ENCODE measurements at regions not wholly inside any gene's neighbourhood (a gene's known extent, or its start where the extent isn't known, plus 50 kb on each side); places are given as distances from the start of the nearest gene placed in this dataset.

DNA sequence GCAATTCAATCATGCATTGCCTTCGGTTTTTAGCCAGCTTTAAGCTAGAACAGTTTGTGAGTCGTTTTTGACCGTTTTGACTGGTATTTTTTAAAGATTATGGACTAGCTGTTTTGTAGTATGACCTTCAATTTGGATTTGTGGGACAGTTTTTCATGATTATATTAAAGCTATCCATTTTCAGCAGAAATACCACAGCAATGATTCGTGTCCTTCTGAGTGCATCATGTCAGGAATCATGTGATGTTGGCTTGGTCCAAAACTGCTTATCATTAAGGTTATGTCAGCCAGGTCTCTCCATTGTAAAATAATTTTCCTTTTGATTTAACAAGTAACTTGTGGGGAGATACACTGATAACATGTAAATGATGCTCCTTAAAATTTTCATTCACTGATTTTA lies 229.0 kb downstream of the POSTN start:
- in situ Hi-C loops (cut with MboI; ENCODE audit: low pct_unique_long_range_greater_than_20kb, low sequenced_read_pairs, unreplicated experiment), result no loop called here
- no peak for DNase-seq (ENCODE audit: low spot score)
- TF ChIP-seq, protein P1, sequence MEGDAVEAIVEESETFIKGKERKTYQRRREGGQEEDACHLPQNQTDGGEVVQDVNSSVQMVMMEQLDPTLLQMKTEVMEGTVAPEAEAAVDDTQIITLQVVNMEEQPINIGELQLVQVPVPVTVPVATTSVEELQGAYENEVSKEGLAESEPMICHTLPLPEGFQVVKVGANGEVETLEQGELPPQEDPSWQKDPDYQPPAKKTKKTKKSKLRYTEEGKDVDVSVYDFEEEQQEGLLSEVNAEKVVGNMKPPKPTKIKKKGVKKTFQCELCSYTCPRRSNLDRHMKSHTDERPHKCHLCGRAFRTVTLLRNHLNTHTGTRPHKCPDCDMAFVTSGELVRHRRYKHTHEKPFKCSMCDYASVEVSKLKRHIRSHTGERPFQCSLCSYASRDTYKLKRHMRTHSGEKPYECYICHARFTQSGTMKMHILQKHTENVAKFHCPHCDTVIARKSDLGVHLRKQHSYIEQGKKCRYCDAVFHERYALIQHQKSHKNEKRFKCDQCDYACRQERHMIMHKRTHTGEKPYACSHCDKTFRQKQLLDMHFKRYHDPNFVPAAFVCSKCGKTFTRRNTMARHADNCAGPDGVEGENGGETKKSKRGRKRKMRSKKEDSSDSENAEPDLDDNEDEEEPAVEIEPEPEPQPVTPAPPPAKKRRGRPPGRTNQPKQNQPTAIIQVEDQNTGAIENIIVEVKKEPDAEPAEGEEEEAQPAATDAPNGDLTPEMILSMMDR (IDR thresholded peaks at IDR 0.05; ENCODE audit: extremely low read depth, insufficient read depth, missing control alignments), result no peak

DNA sequence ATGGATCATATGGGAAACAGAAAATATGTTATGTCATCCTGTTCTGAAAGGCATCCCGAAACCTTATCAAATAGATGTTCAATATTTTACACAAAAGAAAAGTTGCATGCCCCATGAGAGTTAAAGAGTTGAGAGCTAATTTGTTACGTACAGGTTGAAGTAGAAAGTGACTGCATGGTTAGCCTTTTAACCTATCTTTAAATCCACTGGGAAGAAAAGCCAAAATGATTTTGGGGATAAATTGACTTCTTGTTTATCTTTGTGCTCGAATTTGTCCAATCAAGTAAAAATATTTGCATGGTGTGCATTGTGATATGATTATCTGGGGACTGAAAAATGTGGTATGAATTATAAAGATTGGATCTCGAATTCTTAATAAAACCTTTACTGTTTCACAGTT lies 230.1 kb downstream of the POSTN start:
- no peak for DNase-seq (ENCODE audit: low spot score)
- TF ChIP-seq, protein P1 (IDR thresholded peaks at IDR 0.05; ENCODE audit: extremely low read depth, insufficient read depth, missing control alignments), result no peak
- in situ Hi-C loops (cut with MboI; ENCODE audit: low pct_unique_long_range_greater_than_20kb, low sequenced_read_pairs, unreplicated experiment), result no loop called here

DNA sequence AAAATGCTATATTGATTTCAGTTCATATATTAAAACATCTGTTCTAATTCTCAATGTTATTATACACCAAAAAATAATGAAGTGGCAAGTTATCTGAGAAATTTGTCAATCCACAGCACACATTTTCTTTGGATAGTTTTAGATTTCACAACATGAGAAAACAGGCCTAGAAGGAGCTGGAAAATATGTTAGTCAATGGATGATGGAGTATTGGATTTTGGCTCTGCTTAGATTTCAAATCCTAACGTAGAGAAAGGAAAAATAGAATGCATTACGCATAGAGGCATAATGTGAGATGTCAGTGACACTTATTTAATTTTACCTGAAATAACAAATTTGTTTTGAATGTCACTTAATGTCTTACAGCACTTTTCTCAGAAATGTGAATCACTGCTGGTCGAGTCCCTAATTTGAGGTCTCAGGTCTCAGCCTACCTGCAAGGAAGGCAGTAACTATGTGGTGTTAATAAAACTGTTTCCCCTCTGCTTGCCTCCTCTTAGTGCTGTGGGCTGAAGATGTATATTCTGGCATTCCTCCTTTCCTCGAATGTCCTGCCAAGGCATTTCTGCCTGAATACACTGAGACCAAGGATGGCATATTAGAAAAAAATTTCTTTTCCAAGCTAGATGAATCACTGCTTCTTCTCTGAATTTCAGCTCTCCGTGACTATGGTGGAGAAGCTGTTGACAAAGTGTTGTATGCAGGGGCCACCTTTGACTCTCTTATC lies 232.4 kb downstream of the POSTN start:
- in situ Hi-C loops (cut with MboI; ENCODE audit: low pct_unique_long_range_greater_than_20kb, low sequenced_read_pairs, unreplicated experiment), result no loop called here
- DNase-seq (ENCODE audit: low spot score), result no peak
- TF ChIP-seq, protein P1 (IDR thresholded peaks at IDR 0.05; ENCODE audit: extremely low read depth, insufficient read depth, missing control alignments), result no peak

DNA sequence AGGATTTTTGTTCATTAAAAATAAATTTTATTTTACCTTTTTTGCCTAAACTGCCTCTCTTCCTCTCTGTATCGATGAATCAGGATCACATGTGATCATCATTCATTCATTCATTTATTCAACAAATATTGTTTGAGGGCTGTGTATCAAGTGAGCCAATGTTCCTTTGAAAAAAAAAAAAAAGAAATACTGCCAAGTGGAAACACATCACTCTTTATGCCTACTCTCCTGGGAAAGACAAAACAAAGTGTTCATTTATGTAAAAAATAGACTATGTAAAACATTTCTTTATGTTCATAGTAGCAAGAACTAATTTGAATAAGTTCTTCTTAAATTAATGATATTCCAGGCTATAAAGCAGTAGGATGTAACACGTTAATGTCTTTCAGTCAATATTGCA lies 233.1 kb downstream of the POSTN start:
- DNase-seq (ENCODE audit: low spot score), result no peak
- in situ Hi-C loops (cut with MboI; ENCODE audit: low pct_unique_long_range_greater_than_20kb, low sequenced_read_pairs, unreplicated experiment), result no loop called here
- TF ChIP-seq, protein P1 (IDR thresholded peaks at IDR 0.05; ENCODE audit: extremely low read depth, insufficient read depth, missing control alignments), result no peak

DNA sequence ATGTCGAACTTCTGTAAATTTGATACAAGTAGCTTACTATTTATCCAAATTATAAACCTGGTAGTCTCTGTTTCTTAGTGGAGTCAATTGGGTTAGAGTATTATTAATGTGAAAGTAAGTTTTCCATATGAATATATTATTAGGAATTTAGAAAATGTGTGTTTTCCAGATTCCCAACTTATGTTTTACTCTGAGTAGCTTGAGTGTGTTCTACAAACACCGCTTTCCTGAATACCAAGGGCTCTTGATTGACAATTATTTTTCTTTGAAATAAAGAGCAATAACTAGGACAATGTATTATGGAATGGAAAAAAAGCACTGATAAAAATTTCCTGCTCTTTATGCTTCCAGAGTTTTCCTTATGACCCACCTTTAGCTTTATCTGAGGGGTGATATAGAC lies 233.6 kb downstream of the POSTN start:
- in situ Hi-C loops (cut with MboI; ENCODE audit: low pct_unique_long_range_greater_than_20kb, low sequenced_read_pairs, unreplicated experiment), result no loop called here
- TF ChIP-seq, protein P1 (IDR thresholded peaks at IDR 0.05; ENCODE audit: extremely low read depth, insufficient read depth, missing control alignments), result no peak
- DNase-seq (ENCODE audit: low spot score), result no peak

DNA sequence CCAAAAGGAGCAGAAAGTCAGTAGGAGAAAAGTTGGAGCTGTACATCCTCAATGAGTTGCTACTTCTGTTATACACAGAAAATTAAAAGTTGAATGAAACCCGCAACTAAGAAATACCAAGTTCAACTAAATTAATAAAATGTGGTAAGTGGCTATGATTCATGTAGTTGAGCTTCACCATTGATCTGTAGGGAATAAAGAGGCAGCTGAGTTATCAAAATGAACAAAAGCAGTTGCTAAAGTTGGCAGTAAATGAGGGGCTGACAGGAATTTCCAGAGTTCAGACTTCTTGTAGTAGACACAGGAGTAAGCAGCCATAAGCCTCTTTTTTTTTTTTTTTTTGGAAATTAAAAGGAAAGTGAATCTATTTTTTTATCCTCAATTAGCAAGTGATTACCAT lies 234.6 kb downstream of the POSTN start:
- in situ Hi-C loops (cut with MboI; ENCODE audit: low pct_unique_long_range_greater_than_20kb, low sequenced_read_pairs, unreplicated experiment), result no loop called here
- no peak for DNase-seq (ENCODE audit: low spot score)
- TF ChIP-seq, protein P1 (IDR thresholded peaks at IDR 0.05; ENCODE audit: extremely low read depth, insufficient read depth, missing control alignments), result no peak
